IMR-90 (cell line): ENCODE measurements at regions not wholly inside any gene's neighbourhood (a gene's known extent, or its start where the extent isn't known, plus 50 kb on each side); places are given as distances from the start of the nearest gene placed in this dataset.

Experiments used
- ATAC-seq: fragments of 200-7000 bp; cut with Tn5 transposase; 2 replicates; pipeline ENCODE4 v1.9.1; 2020; ENCODE audit warnings: low read depth, mild to moderate bottlenecking, moderate library complexity
- BruUV-seq: library from RNA; stranded (reverse); fragments of 400-500 nt; replicated peaks from 2 replicates; lab custom pipeline; 2021; lab: Mats Ljungman, UMichigan
- CTCF ChIA-PET: fragments of 300-600 bp; formaldehyde crosslinking; extraction: SDS; loops from one replicate; lab custom pipeline; 2021; ENCODE audit warnings: antibody characterized with exemption; lab: Yijun Ruan, JAX
- POLR2A ChIA-PET: fragments of 300-600 bp; sonication (Branson Sonifier 250); formaldehyde crosslinking; loops from one replicate; lab custom pipeline; 2022; ENCODE audit warnings: antibody characterized with exemption; ENCODE audit not compliant: unreplicated experiment; lab: Charles Lee
- DNase-seq: peaks from one replicate; pipeline ENCODE4 v3.0.0; 2013
- H2AFZ ChIP-seq: replicated peaks from 2 replicates; pipeline ENCODE3; 2013; ENCODE audit warnings: low read length, mild to moderate bottlenecking; ENCODE audit not compliant: poor library complexity
- H2AK5ac ChIP-seq: 2 replicates; pipeline ENCODE4 v1.6.1; 2013; ENCODE audit warnings: low read depth, low read length, inconsistent platforms
- H2AK9ac ChIP-seq: replicated peaks from 2 replicates; pipeline ENCODE3; 2013; ENCODE audit warnings: mild to moderate bottlenecking, low read depth, low read length, moderate library complexity; ENCODE audit not compliant: poor library complexity
- H2BK120ac ChIP-seq: 2 replicates; pipeline ENCODE4 v1.6.1; 2013; ENCODE audit warnings: low read depth, low read length, inconsistent platforms
- H2BK15ac ChIP-seq: 3 replicates; pipeline ENCODE4 v1.6.1; 2013; ENCODE audit warnings: low read depth, low read length, inconsistent platforms
- H2BK20ac ChIP-seq: 2 replicates; pipeline ENCODE4 v1.6.1; 2013; ENCODE audit warnings: low read depth, mild to moderate bottlenecking, inconsistent platforms, low read length, moderate library complexity
- H2BK5ac ChIP-seq: 2 replicates; pipeline ENCODE4 v1.6.1; 2013; ENCODE audit warnings: mild to moderate bottlenecking, low read depth, low read length, inconsistent platforms; ENCODE audit not compliant: poor library complexity, severe bottlenecking
- H3K14ac ChIP-seq: replicated peaks from 2 replicates; pipeline ENCODE4 v1.6.1; 2013; ENCODE audit warnings: low read depth, low read length, inconsistent platforms
- H3K18ac ChIP-seq: 2 replicates; pipeline ENCODE4 v1.6.1; 2013; ENCODE audit warnings: low read depth, low read length, control low read depth
- H3K23ac ChIP-seq: 2 replicates; pipeline ENCODE4 v1.6.1; 2013; ENCODE audit warnings: low read depth, low read length, inconsistent platforms
- H3K27ac ChIP-seq: 2 replicates; pipeline ENCODE4 v1.5.1; 2013; ENCODE audit warnings: mild to moderate bottlenecking, control low read depth, low read length; ENCODE audit not compliant: insufficient read depth
- H3K27me3 ChIP-seq: 2 replicates; pipeline ENCODE4 v1.6.1; 2013; ENCODE audit warnings: low read length; ENCODE audit not compliant: control insufficient read depth, insufficient read depth
- H3K36me3 ChIP-seq: 2 replicates; pipeline ENCODE4 v1.6.1; 2013; ENCODE audit warnings: low read length, mixed read lengths; ENCODE audit not compliant: control insufficient read depth, insufficient read depth
- H3K4ac ChIP-seq: 2 replicates; pipeline ENCODE4 v1.6.1; 2013; ENCODE audit warnings: low read depth, low read length, inconsistent platforms
- H3K4me1 ChIP-seq: 2 replicates; pipeline ENCODE4 v1.6.1; 2013; ENCODE audit warnings: low read length, mixed read lengths; ENCODE audit not compliant: control insufficient read depth, insufficient read depth
- H3K4me2 ChIP-seq: 2 replicates; pipeline ENCODE4 v1.6.1; 2013; ENCODE audit warnings: low read depth, mild to moderate bottlenecking, control low read depth, low read length, moderate library complexity
- H3K4me3 ChIP-seq: 2 replicates; pipeline ENCODE4 v1.5.1; 2013; ENCODE audit warnings: low read depth, mild to moderate bottlenecking, control low read depth, low read length, moderate library complexity; ENCODE audit not compliant: insufficient read depth
- H3K56ac ChIP-seq: 2 replicates; pipeline ENCODE4 v1.6.1; 2013; ENCODE audit warnings: low read length, inconsistent platforms; ENCODE audit not compliant: insufficient read depth; ENCODE audit errors: extremely low read depth
- H3K79me1 ChIP-seq, 2 experiments: 2 replicates each; pipeline ENCODE4 v1.6.1; 2013; ENCODE audit warnings: low read length in 2 of 2, inconsistent platforms in 1 of 2, low read depth in 1 of 2
- H3K9ac ChIP-seq: 2 replicates; pipeline ENCODE4 v1.6.1; 2013; ENCODE audit warnings: low read depth, low read length, control low read depth
- H3K9me1 ChIP-seq: 2 replicates; pipeline ENCODE4 v1.6.1; 2013; ENCODE audit warnings: low read length, inconsistent platforms; ENCODE audit not compliant: insufficient read depth
- H3K9me3 ChIP-seq: 2 replicates; pipeline ENCODE4 v1.6.1; 2013; ENCODE audit warnings: low read length; ENCODE audit not compliant: control insufficient read depth, insufficient read depth
- H4K20me1 ChIP-seq: 2 replicates; pipeline ENCODE4 v1.6.1; 2013; ENCODE audit warnings: low read length, inconsistent platforms; ENCODE audit not compliant: insufficient read depth
- H4K5ac ChIP-seq: 2 replicates; pipeline ENCODE4 v1.6.1; 2013; ENCODE audit warnings: mild to moderate bottlenecking, low read depth, low read length, control low read depth
- H4K8ac ChIP-seq, 2 experiments: 2 replicates each; pipeline ENCODE4 v1.6.1; 2013; ENCODE audit warnings: low read depth in 2 of 2, low read length in 2 of 2, control low read depth in 1 of 2, inconsistent platforms in 1 of 2
- H4K91ac ChIP-seq: 2 replicates; pipeline ENCODE4 v1.6.1; 2013; ENCODE audit warnings: low read depth, low read length, inconsistent platforms; ENCODE audit not compliant: insufficient read depth
- FOS ChIP-seq: fragments of 150-350 bp; IDR thresholded peaks from 2 replicates; pipeline ENCODE4 v1.6.1; 2016; ENCODE audit warnings: low read depth, low read length
- MAFK ChIP-seq: IDR thresholded peaks from 2 replicates; pipeline ENCODE4 v1.6.1; 2012; ENCODE audit warnings: low read depth, low read length, improper control_type of control experiment
- MXI1 ChIP-seq: IDR thresholded peaks from 2 replicates; pipeline ENCODE4 v1.6.1; 2012; ENCODE audit warnings: low read depth, mild to moderate bottlenecking, low read length, moderate library complexity, borderline replicate concordance
- NFE2L2 ChIP-seq: fragments of 150-350 bp; IDR thresholded peaks from 2 replicates; pipeline ENCODE4 v1.6.1; 2016; ENCODE audit warnings: low read depth, mild to moderate bottlenecking, low read length
- WGBS, 2 experiments: methylation state at CpG; one replicate each; pipeline versions ENCODE4 v1.1.5 to v1.1.7; 2013; ENCODE audit warnings: missing lambda C conversion rate in 2 of 2; ENCODE audit not compliant: insufficient read length in 1 of 2; ENCODE audit errors: extremely low coverage in 2 of 2; 5-methylcytosine and 5-hydroxymethylcytosine counted together
- dilution Hi-C: fragments of 300-500 bp; cut with HindIII; formaldehyde crosslinking; loops from one replicate; pipeline ENCODE4 v1.14.3; 2018; ENCODE audit warnings: low sequenced_read_pairs; ENCODE audit not compliant: unreplicated experiment
- in situ Hi-C: fragments of 300-500 bp; cut with MboI; formaldehyde crosslinking; loops from 3 replicates; pipeline ENCODE4 v1.14.3; 2019; ENCODE audit warnings: low sequenced_read_pairs, inconsistent platforms, mixed read lengths
- intact Hi-C: fragments of 100-400 bp; cut with micrococcal nuclease; formaldehyde crosslinking; loops from 2 replicates; pipeline ENCODE4 v1.10.0; 2022

DNA sequence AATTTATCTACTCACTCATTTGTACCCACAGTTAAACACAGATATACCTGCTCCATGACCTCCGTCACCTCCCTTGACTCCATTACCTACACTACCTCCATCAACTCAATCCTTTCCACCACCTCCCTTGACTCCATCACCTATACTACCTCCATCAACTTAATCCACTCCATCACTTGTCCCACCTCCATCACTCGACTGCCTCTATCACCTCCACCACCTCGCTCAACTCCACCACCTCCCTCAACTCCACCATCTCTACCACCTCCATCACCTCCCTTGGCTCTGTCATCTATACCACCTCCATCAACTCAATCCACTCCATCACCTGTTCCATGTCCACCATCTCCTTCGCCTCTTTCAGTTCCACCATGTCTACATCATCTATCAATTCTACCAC, 51.3 kb upstream of the WNT7A start:
- DNase-seq, result no peak
- H3K27me3 ChIP-seq, result no peaks in the 10 kb centered on the region
- no peak overlapping the region for H2BK120ac ChIP-seq
- no peak overlapping the region for H2AFZ ChIP-seq
- CTCF ChIA-PET, result no interaction called here
- no peaks in the 10 kb centered on the region for H3K79me1 ChIP-seq
- H3K4me2 ChIP-seq, result no peak overlapping the region
- H3K27ac ChIP-seq, result no peak overlapping the region
- no peak overlapping the region for H4K91ac ChIP-seq
- in situ Hi-C loops (no loop called here), intact Hi-C loops (no loop called here), dilution Hi-C loops (no loop called here)
- no peak overlapping the region for H2BK15ac ChIP-seq
- no peak overlapping the region for H3K23ac ChIP-seq
- no peaks in the 10 kb centered on the region for H3K9me1 ChIP-seq
- no peak overlapping the region for H3K4me3 ChIP-seq
- no peak for ATAC-seq
- no peaks in the 10 kb centered on the region for H3K4me1 ChIP-seq
- no peak overlapping the region for H2BK20ac ChIP-seq
- H2BK5ac ChIP-seq, result no peak overlapping the region
- H3K4ac ChIP-seq, result no peak overlapping the region
- H2AK9ac ChIP-seq, result no peak overlapping the region
- H3K14ac ChIP-seq, result no peak overlapping the region
- H4K8ac ChIP-seq, result no peak overlapping the region
- no peak overlapping the region for H3K18ac ChIP-seq
- H4K5ac ChIP-seq, result no peak overlapping the region
- no peaks in the 10 kb centered on the region for H3K36me3 ChIP-seq
- H3K56ac ChIP-seq, result no peak overlapping the region
- peaks cover 23% of the 10 kb centered on the region; the same call in 1 of the 2 replicates for H3K9me3 ChIP-seq
- POLR2A ChIA-PET, result no interaction called here
- no peak for TF ChIP-seq FOS
- TF ChIP-seq NFE2L2, result no peak
- no peak for TF ChIP-seq MAFK
- no peak for TF ChIP-seq MXI1
- no peaks in the 10 kb centered on the region for H4K20me1 ChIP-seq
- no peak overlapping the region for H3K9ac ChIP-seq
- WGBS, 2 experiments, result 42 to 100% methylated on average over 1 to 4 of the region's 4 CpGs
- no TSS peak for BruUV-seq
- H2AK5ac ChIP-seq, result no peak overlapping the region
